ENCODE measurements at regions not wholly inside any gene's neighbourhood (a gene's known extent, or its start where the extent isn't known, plus 50 kb on each side); places are given as distances from the start of the nearest gene placed in this dataset.

DNA sequence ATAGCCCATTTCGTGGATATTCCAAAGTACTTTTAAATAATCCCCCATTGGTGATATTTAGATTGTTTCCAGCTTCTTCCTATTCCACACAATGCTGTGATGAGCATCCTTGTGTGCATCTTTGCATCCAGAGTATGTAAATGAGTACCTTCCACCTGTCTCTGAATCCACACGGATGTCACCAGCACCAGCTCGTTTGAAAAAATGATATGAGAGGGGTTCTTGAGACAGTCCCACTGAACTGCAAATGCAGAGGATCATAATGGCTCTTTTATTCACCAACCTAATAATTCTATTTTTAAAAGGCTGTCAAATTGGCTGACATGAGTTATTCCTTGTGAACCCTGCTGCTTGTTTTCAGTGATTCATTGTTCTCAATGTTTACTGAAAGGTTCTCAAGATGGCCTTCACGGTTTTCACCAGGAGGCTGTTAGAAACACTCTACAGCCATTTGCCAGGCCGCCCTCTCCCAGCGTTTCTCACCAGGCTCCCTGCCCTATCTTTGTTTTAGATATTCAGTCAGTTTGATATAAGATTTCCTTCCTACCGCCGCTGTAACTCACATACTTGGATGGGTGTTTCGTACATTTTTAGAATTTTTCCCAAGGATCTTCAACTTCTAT is 96.7 kb upstream of the PTPRG start:
- FAIRE-seq (no peak), DNase-seq (ENCODE audit: low read depth, low spot score) (no peak)
- Histone ChIP-seq H2AFZ (ENCODE audit: control insufficient read depth, low read length) (no peak overlapping the region), H3K27me3 (ENCODE audit: control insufficient read depth, extremely low read depth, insufficient read depth, low read length) (peaks cover 3% of the 10 kb centered on the region), H3K36me3 (ENCODE audit: control insufficient read depth in 2 of 2, extremely low read depth in 1 of 2, insufficient read depth in 2 of 2, low read length in 2 of 2) (no peaks in the 10 kb centered on the region), H3K4me1 (ENCODE audit: control insufficient read depth, extremely low read depth, insufficient read depth, low read length) (no peaks in the 10 kb centered on the region), H3K4me2 (ENCODE audit: control insufficient read depth, extremely low read depth, insufficient read depth, low read depth, low read length) (no peak overlapping the region), H3K9ac (ENCODE audit: control insufficient read depth, extremely low read depth, insufficient read depth, low read length) (no peak overlapping the region), H3K4me3 (ENCODE audit: control insufficient read depth in 2 of 3, extremely low read depth in 1 of 3, insufficient read depth in 2 of 3, low read depth in 1 of 3, low read length in 3 of 3) (no peak overlapping the region), H3K27ac (ENCODE audit: control insufficient read depth, insufficient read depth, low read length) (no peak overlapping the region), H3K9me1 (ENCODE audit: control insufficient read depth, extremely low read depth, insufficient read depth, low read length) (no peaks in the 10 kb centered on the region), H3K79me2 (ENCODE audit: control insufficient read depth, insufficient read depth, low read length) (no peaks in the 10 kb centered on the region), H3K9me3 (ENCODE audit: control insufficient read depth, low read depth, low read length) (no peaks in the 10 kb centered on the region), H4K20me1 (ENCODE audit: control insufficient read depth, extremely low read depth, insufficient read depth, low read length) (no peaks in the 10 kb centered on the region)
- TF ChIP-seq, protein P1, sequence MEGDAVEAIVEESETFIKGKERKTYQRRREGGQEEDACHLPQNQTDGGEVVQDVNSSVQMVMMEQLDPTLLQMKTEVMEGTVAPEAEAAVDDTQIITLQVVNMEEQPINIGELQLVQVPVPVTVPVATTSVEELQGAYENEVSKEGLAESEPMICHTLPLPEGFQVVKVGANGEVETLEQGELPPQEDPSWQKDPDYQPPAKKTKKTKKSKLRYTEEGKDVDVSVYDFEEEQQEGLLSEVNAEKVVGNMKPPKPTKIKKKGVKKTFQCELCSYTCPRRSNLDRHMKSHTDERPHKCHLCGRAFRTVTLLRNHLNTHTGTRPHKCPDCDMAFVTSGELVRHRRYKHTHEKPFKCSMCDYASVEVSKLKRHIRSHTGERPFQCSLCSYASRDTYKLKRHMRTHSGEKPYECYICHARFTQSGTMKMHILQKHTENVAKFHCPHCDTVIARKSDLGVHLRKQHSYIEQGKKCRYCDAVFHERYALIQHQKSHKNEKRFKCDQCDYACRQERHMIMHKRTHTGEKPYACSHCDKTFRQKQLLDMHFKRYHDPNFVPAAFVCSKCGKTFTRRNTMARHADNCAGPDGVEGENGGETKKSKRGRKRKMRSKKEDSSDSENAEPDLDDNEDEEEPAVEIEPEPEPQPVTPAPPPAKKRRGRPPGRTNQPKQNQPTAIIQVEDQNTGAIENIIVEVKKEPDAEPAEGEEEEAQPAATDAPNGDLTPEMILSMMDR (optimal IDR thresholded peaks at IDR 0.05 in 1 of 3, IDR thresholded peaks at IDR 0.05 in 1 of 3, conservative IDR thresholded peaks at IDR 0.05 in 1 of 3; ENCODE audit: extremely low read depth in 1 of 3, insufficient read depth in 2 of 3, low read length in 3 of 3) = no peak
- TF ChIP-seq EZH2 (IDR thresholded peaks at IDR 0.05; ENCODE audit: low read length) = no peak
- dilution Hi-C loops (cut with MboI; ENCODE audit: extremely low pct_ligation_motif_present, low sequenced_read_pairs) = no loop called here

- Histone ChIP-seq H3K4me1 (ENCODE audit: control insufficient read depth, extremely low read depth, insufficient read depth, low read length) (no peaks in the 10 kb centered on the region), H3K27me3 (ENCODE audit: control insufficient read depth, extremely low read depth, insufficient read depth, low read length) (peaks cover 3% of the 10 kb centered on the region), H4K20me1 (ENCODE audit: control insufficient read depth, extremely low read depth, insufficient read depth, low read length) (no peaks in the 10 kb centered on the region), H3K36me3 (ENCODE audit: control insufficient read depth in 2 of 2, extremely low read depth in 1 of 2, insufficient read depth in 2 of 2, low read length in 2 of 2) (no peaks in the 10 kb centered on the region), H3K79me2 (ENCODE audit: control insufficient read depth, insufficient read depth, low read length) (no peaks in the 10 kb centered on the region), H3K27ac (ENCODE audit: control insufficient read depth, insufficient read depth, low read length) (no peak overlapping the region), H3K4me3 (ENCODE audit: control insufficient read depth in 2 of 3, extremely low read depth in 1 of 3, insufficient read depth in 2 of 3, low read depth in 1 of 3, low read length in 3 of 3) (no peak overlapping the region), H3K9me1 (ENCODE audit: control insufficient read depth, extremely low read depth, insufficient read depth, low read length) (no peaks in the 10 kb centered on the region), H2AFZ (ENCODE audit: control insufficient read depth, low read length) (no peak overlapping the region), H3K9ac (ENCODE audit: control insufficient read depth, extremely low read depth, insufficient read depth, low read length) (no peak overlapping the region), H3K4me2 (ENCODE audit: control insufficient read depth, extremely low read depth, insufficient read depth, low read depth, low read length) (no peak overlapping the region), H3K9me3 (ENCODE audit: control insufficient read depth, low read depth, low read length) (no peaks in the 10 kb centered on the region)
- TF ChIP-seq, protein P1 (optimal IDR thresholded peaks at IDR 0.05 in 1 of 3, IDR thresholded peaks at IDR 0.05 in 1 of 3, conservative IDR thresholded peaks at IDR 0.05 in 1 of 3; ENCODE audit: extremely low read depth in 1 of 3, insufficient read depth in 2 of 3, low read length in 3 of 3) = no peak
- TF ChIP-seq EZH2 (IDR thresholded peaks at IDR 0.05; ENCODE audit: low read length) = no peak
- FAIRE-seq (no peak), DNase-seq (ENCODE audit: low read depth, low spot score) (no peak)
- dilution Hi-C loops (cut with MboI; ENCODE audit: extremely low pct_ligation_motif_present, low sequenced_read_pairs) = no loop called here
Measured at GRCh38 chr3:61466357-61466756, 95.0 kb upstream of the PTPRG start.
